NCI-H526 treated with DMSO at 0.1 percent for 48 hours (cell line): ENCODE measurements at regions not wholly inside any gene's neighbourhood (a gene's known extent, or its start where the extent isn't known, plus 50 kb on each side); places are given as distances from the start of the nearest gene placed in this dataset.
"Not testable (repeated sequence)": the region's sequence is repeated elsewhere in the genome, so short reads cannot be mapped to it uniquely, and the experiment has no call there.

ENCODE experiments used
- DNase-seq: peaks from one replicate; lab custom pipeline; 2025; lab: John Stamatoyannopoulos, UW

- no peak for DNase-seq
These were observed 88.8 kb upstream of the PAM start for GRCh38 chr5:102666164-102666946.

GRCh38 chr5:102668220-102668932, 86.7 kb upstream of the PAM start:
- DNase-seq = peak; percentile 53

GRCh38 chr5:102670224-102670836, 84.8 kb upstream of the PAM start:
- DNase-seq = no peak

GRCh38 chr5:102671033-102671734, 83.9 kb upstream of the PAM start:
- not testable (repeated sequence) for DNase-seq

DNA sequence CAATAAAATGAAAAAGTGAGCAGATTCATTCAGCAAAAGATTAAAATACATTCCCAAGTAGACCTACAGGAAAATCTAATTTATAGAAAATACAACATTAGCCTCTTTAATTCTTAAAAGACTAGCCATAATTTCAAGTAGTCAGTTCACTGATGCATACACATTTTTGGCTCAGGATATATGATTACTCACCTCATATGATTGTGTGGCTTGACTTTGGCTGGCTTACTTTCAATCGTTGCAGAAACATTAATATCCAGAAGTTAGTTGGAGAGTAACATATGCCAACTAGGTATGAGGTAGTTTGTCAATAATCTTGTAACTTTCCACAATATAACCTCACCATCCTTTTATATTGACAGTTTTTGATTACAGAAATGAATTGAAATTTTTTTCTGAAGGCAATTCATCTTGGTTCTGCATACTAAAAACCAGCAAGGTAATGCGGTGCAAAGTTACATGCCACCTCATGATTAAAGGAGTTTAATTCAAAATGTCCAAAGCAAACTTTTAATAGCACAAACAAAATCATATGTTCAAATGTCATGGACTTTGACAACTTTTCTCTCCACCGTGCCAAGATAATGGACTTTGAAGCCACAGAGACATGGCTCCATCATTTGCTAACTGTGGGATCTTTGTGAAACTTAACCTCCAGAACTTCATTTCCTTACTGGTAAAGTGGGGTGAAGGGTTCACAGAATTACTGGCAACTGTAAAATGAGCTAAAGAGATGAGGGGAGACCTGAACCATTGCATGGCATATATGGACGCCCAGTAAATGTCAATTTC, 76.6 kb upstream of the PAM start:
- DNase-seq = no peak

- peak; percentile 59 for DNase-seq
These were observed 73.6 kb upstream of the PAM start for GRCh38 chr5:102681403-102681983.

DNA sequence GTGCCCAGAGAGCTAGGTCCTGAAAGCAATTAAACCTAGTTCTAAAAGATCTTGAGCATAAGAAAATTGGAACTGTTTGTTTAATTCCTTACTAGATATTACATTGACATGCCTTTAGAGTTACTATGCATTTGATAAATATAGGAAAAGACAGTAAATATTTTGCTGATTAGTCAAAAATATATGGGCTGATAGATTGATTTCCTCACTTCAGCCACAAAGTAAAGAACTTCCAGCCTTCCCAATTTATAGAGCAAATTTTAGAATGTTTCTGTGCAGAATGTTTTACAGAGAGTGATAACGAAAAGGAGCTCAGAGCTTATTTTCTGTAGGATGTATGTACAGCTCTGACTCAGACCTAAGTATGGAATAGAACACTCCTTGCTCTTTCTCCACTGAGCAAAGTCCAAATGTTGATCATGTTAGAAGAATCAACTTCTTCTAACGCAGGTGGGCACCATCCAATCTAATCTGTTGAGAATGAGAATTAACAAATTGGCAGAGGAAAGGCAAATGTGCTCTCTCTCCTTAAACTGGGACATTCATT, 72.9 kb upstream of the PAM start:
- no peak for DNase-seq

DNA sequence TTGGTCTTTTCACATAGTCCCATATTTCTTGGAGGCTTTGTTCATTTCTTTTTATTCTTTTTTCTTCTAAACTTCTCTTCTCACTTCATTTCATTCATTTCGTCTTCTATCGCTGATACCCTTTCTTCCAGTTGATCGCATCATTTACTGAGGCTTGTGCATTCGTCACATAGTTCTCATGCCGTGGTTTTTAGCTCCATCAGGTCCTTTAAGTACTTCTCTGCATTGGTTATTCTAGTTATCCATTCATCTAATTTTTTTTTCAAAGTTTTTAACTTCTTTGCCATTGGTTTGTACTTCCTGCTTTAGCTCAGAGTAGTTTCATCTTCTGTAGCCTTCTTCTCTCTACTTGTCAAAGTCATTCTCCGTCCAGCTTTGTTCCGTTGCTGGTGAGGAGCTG, 67.0 kb upstream of the PAM start:
- not testable (repeated sequence) for DNase-seq

DNA sequence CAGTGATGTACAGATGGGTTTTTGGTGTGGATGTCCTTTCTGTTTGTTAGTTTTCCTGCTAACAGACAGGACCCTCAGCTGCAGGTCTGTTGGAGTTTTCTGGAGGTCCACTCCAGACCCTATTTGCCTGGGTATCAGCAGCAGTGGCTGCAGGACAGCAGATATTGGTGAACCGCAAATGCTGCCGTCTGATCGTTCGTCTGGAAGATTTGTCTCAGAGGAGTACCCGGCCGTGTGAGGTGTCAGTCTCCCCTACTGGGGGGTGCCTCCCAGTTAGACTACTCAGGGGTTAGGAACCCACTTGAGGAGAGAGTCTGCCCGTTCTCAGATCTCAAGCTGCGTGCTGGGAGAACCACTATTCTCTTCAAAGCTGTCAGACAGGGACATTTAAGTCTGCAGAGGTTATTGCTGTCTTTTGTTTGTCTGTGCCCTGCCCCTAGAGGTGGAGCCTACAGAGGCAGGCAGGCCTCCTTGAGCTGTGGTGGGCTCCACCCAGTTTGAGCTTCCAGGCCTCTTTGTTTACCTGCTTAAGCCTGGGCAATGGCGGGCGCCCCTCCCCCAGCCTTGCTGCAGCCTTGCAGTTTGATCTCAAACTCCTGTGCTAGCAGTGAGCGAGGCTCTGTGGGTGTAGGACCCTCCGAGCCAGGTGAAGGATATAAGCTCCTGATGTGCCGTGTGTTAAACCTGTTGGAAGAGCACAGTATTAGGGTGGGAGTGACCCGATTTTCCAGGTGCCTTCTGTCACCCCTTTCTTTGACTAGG, 66.3 kb upstream of the PAM start:
- DNase-seq = not testable (repeated sequence)

DNA sequence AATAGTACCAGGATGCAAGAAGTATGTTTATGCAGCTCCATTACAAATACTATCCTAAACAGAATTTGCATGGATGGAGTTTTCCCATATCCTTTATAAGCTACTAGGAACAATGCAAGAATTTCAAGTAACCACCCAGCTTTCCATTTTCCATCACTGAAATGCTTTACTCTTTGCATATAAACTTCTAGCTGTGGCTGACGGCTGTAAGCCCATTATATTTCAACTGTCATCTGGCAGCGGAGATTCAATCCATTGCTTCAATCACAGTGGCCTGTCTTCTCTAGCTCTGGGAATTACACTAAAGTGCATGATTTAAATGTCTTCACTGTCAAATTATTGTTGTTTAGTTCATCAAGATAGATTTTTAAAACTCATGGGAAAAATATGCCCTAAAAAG, 64.2 kb upstream of the PAM start:
- no peak for DNase-seq

DNA sequence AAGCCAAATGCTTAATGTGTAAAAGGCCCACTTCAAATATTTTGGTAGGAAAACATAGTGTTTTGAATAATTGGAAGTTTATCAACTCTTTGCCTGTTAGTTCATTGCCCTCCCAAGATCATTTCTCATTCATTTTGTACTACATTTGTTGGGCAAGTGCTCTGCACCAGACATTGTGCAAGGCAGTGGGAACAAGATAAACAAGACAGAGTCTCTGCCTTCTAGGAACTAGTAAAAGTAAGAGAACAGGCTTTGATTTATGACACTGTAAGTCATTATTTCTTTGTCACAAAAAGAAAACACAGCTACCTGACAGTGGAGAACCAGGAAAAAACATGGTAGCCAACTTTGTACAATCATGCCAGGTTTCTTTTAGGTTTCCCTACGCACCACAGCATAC, 63.7 kb upstream of the PAM start:
- no peak for DNase-seq

DNA sequence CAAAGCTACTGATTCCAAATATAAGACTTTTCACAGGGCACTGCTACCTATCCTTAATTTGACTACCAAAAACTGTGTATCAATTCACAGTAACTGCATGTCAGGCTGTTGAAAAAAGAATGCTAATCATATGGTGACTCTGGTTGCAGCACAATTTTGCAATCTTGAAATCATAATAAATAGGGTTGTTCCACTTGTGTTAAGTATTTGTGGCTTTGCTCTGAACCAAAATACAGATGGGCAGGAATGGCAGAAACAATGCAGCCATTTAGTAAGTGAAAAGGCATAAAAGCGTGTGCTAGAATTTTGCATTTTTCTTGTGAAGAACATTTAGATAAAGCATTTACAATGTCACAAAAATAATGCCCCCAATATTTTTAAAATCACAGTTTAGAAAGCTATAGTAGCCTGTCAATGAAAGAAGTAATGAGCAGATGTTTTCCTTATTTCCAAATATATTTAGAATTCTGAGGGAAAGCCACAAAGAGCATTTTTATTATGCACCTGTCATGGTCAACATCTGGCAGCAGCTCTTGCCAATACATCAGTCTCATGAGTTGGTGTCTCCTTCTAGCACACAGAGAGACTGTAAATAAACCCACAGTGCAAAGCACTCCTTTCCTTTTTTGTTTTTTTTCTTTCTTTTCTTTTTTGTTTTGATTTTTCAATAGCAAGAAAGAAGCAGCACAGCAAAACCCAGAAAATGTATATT, 54.8 kb upstream of the PAM start:
- peak; percentile 35 for DNase-seq

DNA sequence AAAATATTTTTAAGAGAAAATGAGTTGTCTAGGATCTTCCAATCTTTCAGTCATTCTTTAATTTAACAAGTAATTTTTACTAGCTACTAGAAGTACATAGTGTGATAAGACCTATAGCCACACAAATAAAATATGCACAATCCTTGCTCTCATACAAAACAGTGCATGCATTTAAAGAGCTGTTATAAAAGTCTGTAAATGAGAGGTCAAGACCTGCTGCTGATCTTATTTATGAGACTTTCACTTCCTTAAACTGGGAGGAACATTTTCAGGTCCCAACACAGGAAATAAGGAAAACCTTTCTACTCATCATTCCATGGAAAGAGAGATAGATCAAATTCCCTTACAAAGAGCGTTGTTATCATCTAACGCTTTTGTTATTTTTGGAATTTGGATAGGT, 54.2 kb upstream of the PAM start:
- no peak for DNase-seq

GRCh38 chr5:102701748-102702147, 53.4 kb upstream of the PAM start:
- no peak for DNase-seq
